ENCODE measurements at regions not wholly inside any gene's neighbourhood (a gene's known extent, or its start where the extent isn't known, plus 50 kb on each side); places are given as distances from the start of the nearest gene placed in this dataset.

DNA sequence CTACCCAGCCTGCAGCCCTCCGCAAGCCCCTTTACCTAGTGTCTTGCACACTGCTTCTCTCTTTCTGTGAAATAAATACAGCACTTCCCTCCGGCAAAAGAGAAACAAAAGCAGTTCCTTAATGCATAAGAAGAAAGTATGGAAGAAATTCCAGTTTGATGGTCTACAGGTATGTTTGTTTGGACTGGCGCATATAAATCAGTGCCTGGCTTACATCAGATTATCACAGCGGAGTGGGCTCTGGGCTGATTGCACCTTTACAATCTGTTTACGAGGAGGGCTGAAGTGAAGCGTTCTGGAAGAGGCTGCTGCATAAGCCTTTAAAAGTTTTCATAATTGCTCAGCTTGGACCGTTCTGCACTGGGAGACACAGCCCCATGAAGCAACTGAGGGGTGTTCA is 153.5 kb upstream of the FOXF1 start:
- TF ChIP-seq, protein P1, sequence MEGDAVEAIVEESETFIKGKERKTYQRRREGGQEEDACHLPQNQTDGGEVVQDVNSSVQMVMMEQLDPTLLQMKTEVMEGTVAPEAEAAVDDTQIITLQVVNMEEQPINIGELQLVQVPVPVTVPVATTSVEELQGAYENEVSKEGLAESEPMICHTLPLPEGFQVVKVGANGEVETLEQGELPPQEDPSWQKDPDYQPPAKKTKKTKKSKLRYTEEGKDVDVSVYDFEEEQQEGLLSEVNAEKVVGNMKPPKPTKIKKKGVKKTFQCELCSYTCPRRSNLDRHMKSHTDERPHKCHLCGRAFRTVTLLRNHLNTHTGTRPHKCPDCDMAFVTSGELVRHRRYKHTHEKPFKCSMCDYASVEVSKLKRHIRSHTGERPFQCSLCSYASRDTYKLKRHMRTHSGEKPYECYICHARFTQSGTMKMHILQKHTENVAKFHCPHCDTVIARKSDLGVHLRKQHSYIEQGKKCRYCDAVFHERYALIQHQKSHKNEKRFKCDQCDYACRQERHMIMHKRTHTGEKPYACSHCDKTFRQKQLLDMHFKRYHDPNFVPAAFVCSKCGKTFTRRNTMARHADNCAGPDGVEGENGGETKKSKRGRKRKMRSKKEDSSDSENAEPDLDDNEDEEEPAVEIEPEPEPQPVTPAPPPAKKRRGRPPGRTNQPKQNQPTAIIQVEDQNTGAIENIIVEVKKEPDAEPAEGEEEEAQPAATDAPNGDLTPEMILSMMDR (IDR thresholded peaks at IDR 0.05; ENCODE audit: partially characterized antibody, unreplicated experiment) = no peak
- Mint-ChIP-seq H3K4me3 (ENCODE audit: unreplicated experiment) (no peak overlapping the region), H3K4me1 (ENCODE audit: low read depth, unreplicated experiment) (no peaks in the 10 kb centered on the region), H3K36me3 (ENCODE audit: unreplicated experiment) (peaks cover 11% of the 10 kb centered on the region), H3K27me3 (ENCODE audit: unreplicated experiment) (peaks cover 7% of the 10 kb centered on the region), H3K9me3 (ENCODE audit: unreplicated experiment) (peaks cover 15% of the 10 kb centered on the region), H3K27ac (ENCODE audit: unreplicated experiment) (no peak overlapping the region)
- DNase-seq = no peak

DNA sequence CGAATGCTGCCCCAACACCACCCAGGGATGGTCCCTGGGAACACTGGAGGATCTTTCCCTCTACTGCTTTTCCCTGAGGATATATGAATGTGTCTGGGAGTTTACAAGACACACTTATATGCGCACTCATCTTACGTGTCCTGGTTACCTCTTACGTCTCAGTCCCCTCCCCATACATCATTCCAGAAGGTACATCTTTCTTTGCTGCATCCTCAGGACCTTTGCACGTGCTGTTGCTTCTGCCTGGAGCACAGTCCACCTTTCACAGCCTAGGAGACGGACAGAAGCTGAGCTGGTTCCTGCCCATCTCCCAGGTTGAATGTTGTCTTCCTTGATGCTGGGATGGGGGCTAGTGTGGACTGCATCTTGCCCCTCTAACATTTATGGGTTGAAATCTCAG is 153.0 kb upstream of the FOXF1 start:
- TF ChIP-seq, protein P1 (IDR thresholded peaks at IDR 0.05; ENCODE audit: partially characterized antibody, unreplicated experiment) = no peak
- DNase-seq = no peak
- peaks cover 11% of the 10 kb centered on the region for H3K36me3 Mint-ChIP-seq (ENCODE audit: unreplicated experiment)
- peaks cover 15% of the 10 kb centered on the region for H3K9me3 Mint-ChIP-seq (ENCODE audit: unreplicated experiment)
- peaks cover 7% of the 10 kb centered on the region for H3K27me3 Mint-ChIP-seq (ENCODE audit: unreplicated experiment)
- no peak overlapping the region for H3K27ac Mint-ChIP-seq (ENCODE audit: unreplicated experiment)
- no peak overlapping the region for H3K4me3 Mint-ChIP-seq (ENCODE audit: unreplicated experiment)
- no peaks in the 10 kb centered on the region for H3K4me1 Mint-ChIP-seq (ENCODE audit: low read depth, unreplicated experiment)

DNA sequence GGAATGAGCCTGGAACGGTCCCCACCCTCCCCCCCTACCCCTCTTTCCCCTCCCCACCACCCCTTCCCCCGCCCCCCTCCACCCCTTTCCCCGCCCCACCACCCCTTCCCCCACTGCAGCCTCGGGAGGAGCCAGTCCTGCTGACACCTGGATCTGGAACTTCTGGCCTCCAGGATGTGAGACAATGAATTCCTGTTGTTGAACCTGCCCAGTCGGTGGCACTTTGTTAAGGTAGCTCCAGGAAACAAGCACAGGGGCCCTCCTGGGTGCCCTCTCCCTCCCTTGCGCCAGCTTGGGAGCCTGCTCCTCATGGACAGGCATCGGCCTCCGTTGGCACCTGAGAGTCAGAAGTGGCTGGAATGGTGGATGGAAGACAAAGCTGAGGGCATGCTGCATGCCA is 152.4 kb upstream of the FOXF1 start:
- H3K27me3 Mint-ChIP-seq (ENCODE audit: unreplicated experiment) = peaks cover 7% of the 10 kb centered on the region
- H3K4me3 Mint-ChIP-seq (ENCODE audit: unreplicated experiment) = no peak overlapping the region
- no peak overlapping the region for H3K27ac Mint-ChIP-seq (ENCODE audit: unreplicated experiment)

DNA sequence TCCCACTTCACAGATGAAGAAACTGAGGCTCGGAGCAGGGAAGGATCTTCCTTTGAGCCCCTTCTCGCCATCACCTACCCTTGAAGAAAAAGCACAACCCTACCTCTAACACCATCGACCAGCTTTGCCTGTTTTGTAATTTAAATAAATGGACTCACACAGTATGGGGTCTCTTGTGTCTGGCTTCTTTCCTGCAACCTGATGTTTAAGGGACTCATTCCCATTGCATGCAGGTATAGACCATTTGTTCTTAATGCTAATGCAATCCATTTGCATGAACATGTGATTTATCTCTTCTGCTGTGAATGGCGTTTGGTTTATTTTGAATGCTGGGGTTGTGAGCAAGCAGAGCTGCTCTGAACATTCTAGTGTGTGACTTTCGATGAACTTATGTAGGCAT is 150.8 kb upstream of the FOXF1 start:
- no peak for DNase-seq
- H3K27me3 Mint-ChIP-seq (ENCODE audit: unreplicated experiment) = peaks cover 5% of the 10 kb centered on the region
- no peak overlapping the region for H3K4me3 Mint-ChIP-seq (ENCODE audit: unreplicated experiment)

More for the DNA sequence above, 152.4 kb upstream of the FOXF1 start:
- peaks cover 15% of the 10 kb centered on the region for H3K9me3 Mint-ChIP-seq (ENCODE audit: unreplicated experiment)
- peaks cover 11% of the 10 kb centered on the region for H3K36me3 Mint-ChIP-seq (ENCODE audit: unreplicated experiment)
- TF ChIP-seq, protein P1 (IDR thresholded peaks at IDR 0.05; ENCODE audit: partially characterized antibody, unreplicated experiment) = no peak
- DNase-seq = no peak
- H3K4me1 Mint-ChIP-seq (ENCODE audit: low read depth, unreplicated experiment) = no peaks in the 10 kb centered on the region

DNA sequence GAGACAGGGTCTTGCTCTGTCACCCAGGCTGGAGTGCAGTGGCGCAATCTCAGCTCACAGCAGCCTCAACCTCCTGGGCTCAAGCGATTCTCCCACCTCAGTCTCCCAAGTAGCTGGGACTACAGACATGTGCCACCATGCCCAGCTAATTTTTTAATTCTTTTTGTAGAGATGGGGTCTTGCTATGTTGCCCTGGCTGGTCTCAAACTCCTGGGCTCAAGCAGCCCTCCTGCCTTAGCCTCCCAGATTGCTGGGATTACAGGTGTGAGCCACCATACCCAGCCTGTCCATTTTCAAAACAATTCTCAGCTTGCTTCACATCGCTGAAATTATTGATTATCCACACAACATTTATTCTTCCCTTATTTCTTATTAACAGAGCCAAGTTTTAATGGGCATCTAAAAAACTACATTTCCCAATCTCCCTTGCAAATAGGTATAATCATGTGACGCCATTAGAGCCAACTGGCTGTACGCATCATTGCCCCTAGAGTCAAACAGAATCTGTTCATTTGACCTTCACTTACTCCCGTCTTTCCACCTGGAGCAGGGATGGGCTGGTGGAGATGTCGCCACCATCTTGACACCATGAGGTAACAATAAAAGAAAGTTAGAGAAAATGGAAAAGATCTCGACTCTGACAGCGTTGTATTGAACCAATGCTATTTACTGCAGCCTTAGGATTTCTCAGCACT is 148.0 kb upstream of the FOXF1 start:
- Mint-ChIP-seq H3K27ac (ENCODE audit: unreplicated experiment) (no peak overlapping the region), H3K4me3 (ENCODE audit: unreplicated experiment) (no peak overlapping the region), H3K4me1 (ENCODE audit: low read depth, unreplicated experiment) (no peaks in the 10 kb centered on the region), H3K9me3 (ENCODE audit: unreplicated experiment) (peaks cover 10% of the 10 kb centered on the region), H3K27me3 (ENCODE audit: unreplicated experiment) (no peaks in the 10 kb centered on the region), H3K36me3 (ENCODE audit: unreplicated experiment) (no peaks in the 10 kb centered on the region)
- no peak for DNase-seq
- TF ChIP-seq, protein P1 (IDR thresholded peaks at IDR 0.05; ENCODE audit: partially characterized antibody, unreplicated experiment) = no peak

More for the DNA sequence above, 150.8 kb upstream of the FOXF1 start:
- Mint-ChIP-seq H3K9me3 (ENCODE audit: unreplicated experiment) (peaks cover 15% of the 10 kb centered on the region), H3K36me3 (ENCODE audit: unreplicated experiment) (peaks cover 11% of the 10 kb centered on the region), H3K27ac (ENCODE audit: unreplicated experiment) (no peak overlapping the region), H3K4me1 (ENCODE audit: low read depth, unreplicated experiment) (no peaks in the 10 kb centered on the region)
- TF ChIP-seq, protein P1 (IDR thresholded peaks at IDR 0.05; ENCODE audit: partially characterized antibody, unreplicated experiment) = no peak

Data from glutamatergic neuron (in vitro differentiated cells).